BLaER1 (cell line): ENCODE measurements at regions not wholly inside any gene's neighbourhood (a gene's known extent, or its start where the extent isn't known, plus 50 kb on each side); places are given as distances from the start of the nearest gene placed in this dataset.
"Not testable (repeated sequence)": the region's sequence is repeated elsewhere in the genome, so short reads cannot be mapped to it uniquely, and the experiment has no call there.

Source experiments
- H3K27ac ChIP-seq: shearing (Covaris generic); formaldehyde crosslinking; 2 replicates; pipeline ENCODE4 v1.8.1; 2022
- H3K27me3 ChIP-seq: shearing (Covaris generic); formaldehyde crosslinking; 2 replicates; pipeline ENCODE4 v1.8.1; 2022
- H3K36me3 ChIP-seq: shearing (Covaris generic); formaldehyde crosslinking; 2 replicates; pipeline ENCODE4 v1.8.1; 2022
- H3K4me1 ChIP-seq: shearing (Covaris generic); formaldehyde crosslinking; 2 replicates; pipeline ENCODE4 v1.8.1; 2022
- H3K4me2 ChIP-seq: shearing (Covaris generic); formaldehyde crosslinking; 2 replicates; pipeline ENCODE4 v1.8.1; 2022
- H3K4me3 ChIP-seq: shearing (Covaris generic); formaldehyde crosslinking; 2 replicates; pipeline ENCODE4 v1.8.1; 2022
- H3K9ac ChIP-seq: shearing (Covaris generic); formaldehyde crosslinking; 2 replicates; pipeline ENCODE4 v1.8.1; 2022
- H3K9me3 ChIP-seq: shearing (Covaris generic); formaldehyde crosslinking; 2 replicates; pipeline ENCODE4 v1.8.1; 2022
- H4K20me1 ChIP-seq: shearing (Covaris generic); formaldehyde crosslinking; 2 replicates; pipeline ENCODE4 v1.8.1; 2022
- Cebpa-rat ChIP-seq: shearing (Covaris generic); IDR thresholded peaks from 2 replicates; pipeline ENCODE4 v1.8.1; 2022

DNA sequence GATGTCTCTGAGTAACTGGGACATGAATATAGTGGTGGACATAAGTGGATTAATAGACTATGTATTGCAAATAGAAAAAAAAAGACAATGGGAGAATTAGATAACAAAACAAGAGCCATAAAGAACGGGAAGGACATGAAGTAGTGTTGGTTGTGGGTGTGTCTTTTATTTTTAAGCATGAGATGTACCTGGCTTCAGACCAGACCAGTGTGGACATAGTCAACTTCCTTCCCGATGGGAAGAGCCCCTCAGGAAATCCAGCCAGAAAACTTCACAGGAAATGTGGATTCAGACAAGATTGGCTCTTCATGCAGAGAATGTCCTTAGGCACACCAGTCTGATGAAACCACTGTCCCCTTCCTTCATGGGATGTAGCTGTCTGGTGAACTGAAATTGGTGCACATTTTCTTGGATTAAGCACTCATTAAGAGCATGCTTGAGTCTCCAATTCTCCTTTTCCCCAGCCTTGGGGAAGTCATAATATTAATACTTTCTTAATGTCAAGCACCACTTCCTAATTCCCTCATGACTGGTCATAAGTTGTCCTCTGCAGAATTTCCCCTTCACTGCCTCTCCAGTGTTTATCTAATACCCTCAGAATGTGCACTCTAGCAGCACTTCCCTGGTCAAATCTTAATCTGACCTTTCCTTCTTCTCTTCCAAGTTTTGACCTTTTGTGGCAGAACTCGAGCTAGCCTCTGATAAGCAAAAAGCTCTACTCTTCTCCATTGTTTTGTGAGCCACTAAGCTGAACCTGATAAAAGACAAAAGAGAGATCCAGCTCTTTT, 350.6 kb upstream of the MAF start:
- Histone ChIP-seq H3K36me3 (no peaks in the 10 kb centered on the region), H3K27ac (no peak overlapping the region), H3K4me1 (no peaks in the 10 kb centered on the region), H3K9me3 (no peaks in the 10 kb centered on the region), H3K4me2 (no peak overlapping the region), H4K20me1 (no peaks in the 10 kb centered on the region), H3K4me3 (no peak overlapping the region), H3K27me3 (no peaks in the 10 kb centered on the region), H3K9ac (no peak overlapping the region)
- TF ChIP-seq Cebpa-rat, result no peak

DNA sequence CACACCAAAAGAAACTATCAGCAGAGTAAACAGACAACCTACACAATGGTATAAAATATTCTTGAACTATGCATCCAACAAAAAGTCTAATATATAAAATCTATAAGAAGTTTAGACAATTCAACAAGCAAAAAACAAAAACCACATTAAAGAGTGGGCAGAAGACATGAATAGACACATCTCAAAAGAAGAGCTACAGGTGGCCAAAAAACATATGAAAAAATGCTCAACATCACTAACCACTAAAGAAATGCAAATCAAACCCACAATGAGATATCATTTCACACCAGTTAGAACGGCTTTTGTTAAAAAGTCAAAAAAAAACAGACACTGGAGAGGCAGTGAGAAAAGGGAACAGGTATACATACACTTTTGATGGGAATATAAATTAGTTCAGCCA, 348.9 kb upstream of the MAF start:
- Histone ChIP-seq H3K9me3 (no peaks in the 10 kb centered on the region), H3K4me3 (no peak overlapping the region), H3K27ac (no peak overlapping the region), H3K36me3 (no peaks in the 10 kb centered on the region), H3K4me1 (no peaks in the 10 kb centered on the region), H3K27me3 (no peaks in the 10 kb centered on the region), H4K20me1 (no peaks in the 10 kb centered on the region), H3K4me2 (no peak overlapping the region), H3K9ac (no peak overlapping the region)
- no peak for TF ChIP-seq Cebpa-rat

DNA sequence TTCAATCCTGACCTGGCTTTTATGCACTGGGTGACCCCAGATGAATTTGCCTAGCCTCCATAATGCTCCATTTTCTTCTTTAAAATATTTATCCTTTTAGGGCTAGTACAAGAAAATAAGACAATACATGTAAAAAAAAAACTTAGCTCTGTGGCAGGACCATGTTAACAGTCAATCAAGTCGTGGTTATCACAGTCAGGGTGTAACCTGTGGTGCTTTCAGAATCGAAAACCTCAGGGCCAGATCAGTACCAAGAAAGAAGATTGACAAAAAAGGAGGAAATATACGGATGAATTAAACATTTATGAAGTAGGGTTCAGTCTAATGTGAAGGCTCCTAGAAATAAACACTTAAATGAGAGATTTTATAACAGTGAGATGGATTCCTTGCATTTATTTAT, 347.2 kb upstream of the MAF start:
- TF ChIP-seq Cebpa-rat, result no peak
- Histone ChIP-seq H4K20me1 (no peaks in the 10 kb centered on the region), H3K36me3 (no peaks in the 10 kb centered on the region), H3K4me2 (no peak overlapping the region), H3K4me3 (no peak overlapping the region), H3K9ac (no peak overlapping the region), H3K4me1 (no peaks in the 10 kb centered on the region), H3K27me3 (no peaks in the 10 kb centered on the region), H3K27ac (no peak overlapping the region), H3K9me3 (no peaks in the 10 kb centered on the region)

DNA sequence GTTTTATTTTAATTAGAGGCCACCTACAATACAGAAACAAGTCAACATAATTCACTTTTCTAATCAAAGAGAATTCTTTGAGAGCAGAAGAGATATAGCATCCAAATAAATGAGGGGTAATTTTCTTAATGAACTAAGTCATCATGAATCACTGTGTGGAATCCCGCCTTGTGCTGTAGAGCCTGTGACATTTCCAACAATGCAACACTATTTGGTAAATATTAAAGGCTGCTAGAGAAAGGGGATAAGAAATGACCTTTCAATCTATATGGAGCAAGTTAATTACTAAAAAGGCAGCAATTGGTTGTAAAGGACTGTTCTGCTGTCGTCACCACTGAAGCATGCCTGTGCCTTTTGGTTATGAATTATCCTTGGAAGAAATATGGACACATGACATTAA, 345.7 kb upstream of the MAF start:
- H3K27ac ChIP-seq, result no peak overlapping the region
- no peaks in the 10 kb centered on the region for H3K36me3 ChIP-seq
- no peaks in the 10 kb centered on the region for H4K20me1 ChIP-seq
- no peaks in the 10 kb centered on the region for H3K4me1 ChIP-seq
- H3K9ac ChIP-seq, result no peak overlapping the region
- H3K4me3 ChIP-seq, result no peak overlapping the region
- no peaks in the 10 kb centered on the region for H3K9me3 ChIP-seq
- H3K27me3 ChIP-seq, result no peaks in the 10 kb centered on the region
- TF ChIP-seq Cebpa-rat, result no peak
- no peak overlapping the region for H3K4me2 ChIP-seq

DNA sequence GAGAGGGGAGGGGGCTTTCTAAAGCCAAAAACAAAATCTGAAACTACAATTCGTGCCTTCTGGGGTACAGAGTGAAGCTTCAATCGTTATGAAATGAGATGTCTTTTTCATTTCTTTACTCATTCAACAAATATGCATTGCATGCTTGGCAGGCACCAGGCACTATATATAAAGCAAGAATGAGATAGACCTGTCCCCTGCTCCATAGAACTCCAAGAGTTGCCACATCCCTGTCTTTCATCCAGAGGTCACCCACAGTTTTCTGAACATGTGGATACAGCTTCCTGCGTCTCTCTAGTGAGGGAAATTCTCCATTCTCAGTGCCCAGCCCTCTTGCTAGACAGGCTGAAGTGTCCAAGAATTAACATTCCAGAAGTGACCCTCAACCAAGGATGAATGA, 343.2 kb upstream of the MAF start:
- Histone ChIP-seq H3K4me2 (no peak overlapping the region), H3K9me3 (no peaks in the 10 kb centered on the region), H3K9ac (no peak overlapping the region), H4K20me1 (no peaks in the 10 kb centered on the region), H3K36me3 (no peaks in the 10 kb centered on the region), H3K4me1 (no peaks in the 10 kb centered on the region), H3K27ac (no peak overlapping the region), H3K27me3 (no peaks in the 10 kb centered on the region), H3K4me3 (no peak overlapping the region)
- no peak for TF ChIP-seq Cebpa-rat

DNA sequence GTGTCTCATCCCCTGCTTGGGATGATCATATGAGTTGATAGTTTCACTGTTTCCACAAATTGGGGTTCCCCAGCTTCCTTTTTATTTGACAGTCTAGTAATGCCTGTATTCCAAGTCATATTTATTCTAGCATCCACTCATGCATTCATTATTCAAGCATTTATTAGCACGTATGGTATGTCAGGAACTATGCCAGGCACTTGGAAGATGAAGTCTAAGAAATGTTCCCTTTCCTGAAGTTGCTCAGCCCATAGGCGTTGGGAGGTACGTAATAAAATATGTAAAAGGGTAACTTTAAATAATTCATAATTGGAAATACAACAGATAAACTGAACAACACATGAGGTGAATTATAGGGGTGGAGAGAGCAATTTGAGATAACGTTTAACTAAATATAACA, 338.0 kb upstream of the MAF start:
- Histone ChIP-seq H3K4me3 (no peak overlapping the region), H3K27me3 (no peaks in the 10 kb centered on the region), H3K36me3 (no peaks in the 10 kb centered on the region), H3K9ac (no peak overlapping the region), H3K4me2 (no peak overlapping the region), H4K20me1 (no peaks in the 10 kb centered on the region), H3K27ac (no peak overlapping the region), H3K4me1 (no peaks in the 10 kb centered on the region), H3K9me3 (no peaks in the 10 kb centered on the region)
- no peak for TF ChIP-seq Cebpa-rat

DNA sequence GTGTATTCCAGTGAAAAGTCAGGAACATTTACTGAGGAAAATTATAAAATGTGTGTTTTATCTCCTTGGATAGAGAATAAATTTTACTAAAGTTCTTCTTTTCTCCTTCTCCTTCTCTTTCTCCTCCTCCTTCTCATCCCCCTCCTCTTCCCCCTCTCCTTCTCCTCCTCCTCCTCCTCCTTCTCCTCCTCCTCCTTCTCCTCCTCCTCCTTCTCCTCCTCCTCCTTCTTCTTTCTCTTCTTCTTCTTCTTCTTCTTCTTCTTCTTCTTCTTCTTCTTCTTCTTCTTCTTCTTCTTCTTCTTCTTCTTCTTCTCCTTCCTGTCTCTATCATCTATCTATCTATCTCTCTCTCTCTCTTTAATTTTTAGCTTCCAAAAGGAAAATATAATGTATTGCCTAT, 337.1 kb upstream of the MAF start:
- not testable (repeated sequence) for H3K4me1 ChIP-seq, H3K9ac ChIP-seq, H3K9me3 ChIP-seq, H3K4me3 ChIP-seq, H3K36me3 ChIP-seq, H3K27ac ChIP-seq, H3K27me3 ChIP-seq, H4K20me1 ChIP-seq, H3K4me2 ChIP-seq

DNA sequence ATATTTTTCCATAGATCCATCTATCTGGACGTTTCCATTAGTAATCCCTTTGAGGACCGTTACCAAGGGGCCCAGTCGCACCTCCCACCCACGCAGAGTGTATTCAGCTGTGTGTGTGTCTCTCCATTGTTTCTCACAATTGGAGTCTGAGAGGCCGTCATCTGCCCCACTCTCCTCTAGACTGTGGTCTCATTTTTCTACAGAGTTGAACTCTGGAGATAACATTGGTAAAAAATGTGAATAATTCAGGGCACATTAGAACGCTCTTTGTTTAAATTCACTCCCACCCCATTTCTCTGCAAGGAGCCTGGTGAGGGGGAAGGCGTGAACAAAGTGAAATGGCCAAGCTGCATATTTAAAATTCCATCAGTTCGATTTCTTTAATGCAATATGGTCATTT, 333.1 kb upstream of the MAF start:
- no peaks in the 10 kb centered on the region for H3K36me3 ChIP-seq
- H3K27me3 ChIP-seq, result no peaks in the 10 kb centered on the region
- H3K9ac ChIP-seq, result no peak overlapping the region
- no peak overlapping the region for H3K4me3 ChIP-seq
- no peaks in the 10 kb centered on the region for H3K4me1 ChIP-seq
- H3K4me2 ChIP-seq, result no peak overlapping the region
- no peaks in the 10 kb centered on the region for H3K9me3 ChIP-seq
- H3K27ac ChIP-seq, result no peak overlapping the region
- TF ChIP-seq Cebpa-rat, result no peak
- H4K20me1 ChIP-seq, result no peaks in the 10 kb centered on the region

DNA sequence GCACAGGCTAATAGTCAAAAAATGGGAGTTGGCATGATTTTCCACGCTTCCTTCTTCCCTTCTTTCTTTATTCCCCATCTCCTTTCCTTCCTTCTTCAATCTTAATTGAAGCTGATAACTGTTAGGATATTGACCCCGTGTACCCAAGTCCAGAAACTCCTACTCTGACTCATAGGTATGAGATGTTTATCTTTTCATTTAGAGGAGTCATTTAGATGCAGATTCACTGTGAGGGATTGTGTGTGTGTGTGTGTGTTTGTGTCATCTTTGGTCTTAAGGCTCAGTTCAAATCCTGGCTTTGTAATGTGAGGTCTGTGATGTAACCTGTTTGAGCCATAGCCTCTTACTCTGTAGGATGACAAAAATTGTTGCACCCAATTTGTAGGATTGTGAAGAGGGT, 332.0 kb upstream of the MAF start:
- no peaks in the 10 kb centered on the region for H3K36me3 ChIP-seq

DNA sequence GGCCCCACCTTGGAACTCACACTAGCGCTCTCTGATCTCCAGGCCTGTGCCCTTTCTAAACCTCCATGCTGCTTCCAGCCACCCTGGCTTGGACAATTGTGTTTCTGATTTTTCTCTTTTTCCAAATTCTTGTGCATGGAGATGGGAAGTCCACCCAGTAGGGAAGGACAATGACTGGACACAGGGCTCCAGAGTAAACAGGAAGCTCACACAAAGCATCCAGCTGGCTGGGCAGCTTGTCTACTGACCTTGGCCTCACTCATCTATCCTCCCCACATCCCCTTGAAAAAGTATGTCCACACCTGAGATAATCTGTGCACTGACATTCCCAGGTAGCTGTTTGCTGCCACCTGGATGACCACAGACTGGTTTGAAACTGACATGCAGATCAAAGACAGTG, 331.2 kb upstream of the MAF start:
- Histone ChIP-seq H3K36me3 (no peaks in the 10 kb centered on the region), H3K4me2 (no peak overlapping the region), H3K27ac (no peak overlapping the region), H3K4me1 (no peaks in the 10 kb centered on the region), H3K9me3 (no peaks in the 10 kb centered on the region), H3K9ac (no peak overlapping the region), H3K4me3 (no peak overlapping the region), H3K27me3 (no peaks in the 10 kb centered on the region), H4K20me1 (no peaks in the 10 kb centered on the region)
- no peak for TF ChIP-seq Cebpa-rat

More for the DNA sequence above, 332.0 kb upstream of the MAF start:
- Histone ChIP-seq H3K9me3 (no peaks in the 10 kb centered on the region), H3K4me1 (no peaks in the 10 kb centered on the region), H4K20me1 (no peaks in the 10 kb centered on the region), H3K4me3 (no peak overlapping the region), H3K9ac (no peak overlapping the region), H3K27ac (no peak overlapping the region), H3K27me3 (no peaks in the 10 kb centered on the region), H3K4me2 (no peak overlapping the region)
- TF ChIP-seq Cebpa-rat, result no peak
